Transverse colon (tissue), 4 donors: ENCODE measurements at regions not wholly inside any gene's neighbourhood (a gene's known extent, or its start where the extent isn't known, plus 50 kb on each side); places are given as distances from the start of the nearest gene placed in this dataset.

ENCODE experiments used
- POLR2A ChIP-seq: fragments of 450-650 bp; IDR thresholded peaks from one replicate; pipeline ENCODE4 v1.6.1; 2016; ENCODE audit warnings: antibody characterized with exemption, mild to moderate bottlenecking, moderate library complexity
- POLR2AphosphoS5 ChIP-seq, 3 donors: sonication (generic); formaldehyde crosslinking; IDR thresholded peaks; one replicate each; pipeline ENCODE4 v1.6.1; 2016; ENCODE audit warnings: antibody characterized with exemption in 3 of 3
- TF ChIP-seq, protein P1 (sequence below), 5 experiments: fragments of 200-600 bp in 3 of 5; fragments of 450-650 bp in 2 of 5; sonication (generic) in 3 of 5; IDR thresholded peaks; 1 replicate in 2 of 5; 2 replicates in 3 of 5; pipeline ENCODE4 v1.5.1; 2016 to 2017; ENCODE audit warnings: antibody characterized with exemption in 5 of 5, inconsistent platforms in 3 of 5, mild to moderate bottlenecking in 2 of 5, moderate library complexity in 1 of 5

DNA sequence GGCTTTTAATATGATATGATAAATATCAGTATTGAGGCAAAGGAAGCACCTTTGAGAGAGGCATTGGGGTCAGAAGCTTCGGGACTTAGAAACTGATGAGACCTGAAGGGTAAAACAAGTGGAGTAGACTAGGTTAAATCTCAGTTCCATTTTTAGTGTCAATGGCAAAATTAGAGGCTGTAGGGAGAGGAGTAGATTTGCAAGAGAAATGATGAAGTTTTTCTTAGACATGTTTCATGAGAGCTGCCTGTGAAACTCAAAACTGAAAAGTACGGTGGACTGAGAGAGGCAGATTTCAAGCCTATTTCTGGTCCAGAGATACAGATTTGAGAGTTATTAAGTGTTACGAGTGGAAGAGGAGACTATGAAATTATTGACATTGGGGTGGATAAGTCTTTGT lies 278.5 kb downstream of the TAF11L14 start:
- TF ChIP-seq, protein P1, sequence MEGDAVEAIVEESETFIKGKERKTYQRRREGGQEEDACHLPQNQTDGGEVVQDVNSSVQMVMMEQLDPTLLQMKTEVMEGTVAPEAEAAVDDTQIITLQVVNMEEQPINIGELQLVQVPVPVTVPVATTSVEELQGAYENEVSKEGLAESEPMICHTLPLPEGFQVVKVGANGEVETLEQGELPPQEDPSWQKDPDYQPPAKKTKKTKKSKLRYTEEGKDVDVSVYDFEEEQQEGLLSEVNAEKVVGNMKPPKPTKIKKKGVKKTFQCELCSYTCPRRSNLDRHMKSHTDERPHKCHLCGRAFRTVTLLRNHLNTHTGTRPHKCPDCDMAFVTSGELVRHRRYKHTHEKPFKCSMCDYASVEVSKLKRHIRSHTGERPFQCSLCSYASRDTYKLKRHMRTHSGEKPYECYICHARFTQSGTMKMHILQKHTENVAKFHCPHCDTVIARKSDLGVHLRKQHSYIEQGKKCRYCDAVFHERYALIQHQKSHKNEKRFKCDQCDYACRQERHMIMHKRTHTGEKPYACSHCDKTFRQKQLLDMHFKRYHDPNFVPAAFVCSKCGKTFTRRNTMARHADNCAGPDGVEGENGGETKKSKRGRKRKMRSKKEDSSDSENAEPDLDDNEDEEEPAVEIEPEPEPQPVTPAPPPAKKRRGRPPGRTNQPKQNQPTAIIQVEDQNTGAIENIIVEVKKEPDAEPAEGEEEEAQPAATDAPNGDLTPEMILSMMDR (IDR thresholded peaks at IDR 0.05) = no peak
- TF ChIP-seq POLR2AphosphoS5 (IDR thresholded peaks at IDR 0.05) (no peak), POLR2A (no peak)
